ENCODE measurements at regions not wholly inside any gene's neighbourhood (a gene's known extent, or its start where the extent isn't known, plus 50 kb on each side); places are given as distances from the start of the nearest gene placed in this dataset.
"Not testable (repeated sequence)": the region's sequence is repeated elsewhere in the genome, so short reads cannot be mapped to it uniquely, and the experiment has no call there.

DNA sequence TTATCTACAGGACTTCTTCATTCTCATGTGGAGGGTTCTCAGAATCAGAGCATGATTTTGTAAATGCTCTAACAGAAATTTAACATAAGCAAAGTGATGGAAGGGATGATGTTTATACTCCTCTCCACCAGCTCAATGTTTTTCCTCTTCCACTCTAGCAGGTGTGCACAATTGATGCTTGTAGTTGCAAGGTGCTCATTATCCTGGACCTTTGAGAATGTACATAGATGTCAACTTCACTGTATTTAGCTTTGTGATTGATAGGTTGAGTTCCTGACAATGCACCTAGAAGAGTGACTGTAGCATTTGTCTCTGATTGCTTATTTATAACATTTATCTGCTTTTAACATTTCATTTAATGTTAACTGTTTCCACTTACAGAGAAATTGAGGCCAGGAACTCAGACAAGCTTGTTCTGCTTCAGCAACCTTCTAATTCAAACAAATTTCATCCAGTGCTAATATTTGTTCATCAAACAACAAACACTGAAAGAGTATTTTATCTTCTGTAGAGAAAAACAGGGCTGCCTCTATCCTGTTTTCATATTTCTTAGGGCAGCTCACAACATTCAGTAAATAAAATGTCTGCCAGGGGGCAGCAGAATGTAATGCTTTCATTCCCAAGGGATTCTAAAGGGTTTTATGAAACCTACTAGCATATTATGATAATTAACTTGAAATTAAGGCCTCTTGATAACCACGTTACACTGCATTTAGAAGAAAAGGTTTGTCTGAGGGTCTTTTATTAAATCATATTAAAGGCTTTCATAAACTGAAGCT, 127.9 kb upstream of the NOL4 start:
- no peak for DNase-seq (ENCODE audit: low read depth, low spot score)

DNA sequence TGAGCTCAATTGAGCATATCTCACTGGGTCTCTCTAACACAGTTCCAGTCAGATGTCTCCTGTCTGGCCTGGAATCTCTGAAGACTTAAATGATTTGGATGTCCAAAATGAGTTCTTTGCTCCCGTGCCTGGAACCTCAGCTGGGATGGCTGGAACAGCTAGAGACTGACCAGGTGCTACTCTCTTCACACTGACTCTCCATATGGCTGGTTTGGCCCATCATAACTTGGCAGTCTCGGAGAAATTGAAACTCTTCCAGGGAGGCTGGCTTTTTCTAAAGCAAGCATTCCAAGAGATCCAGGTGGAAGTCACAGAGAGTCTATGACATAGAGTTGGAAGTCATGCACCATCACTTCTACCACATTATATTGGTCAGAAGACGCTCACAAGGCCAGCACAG, 129.6 kb upstream of the NOL4 start:
- DNase-seq (ENCODE audit: low read depth, low spot score): no peak

DNA sequence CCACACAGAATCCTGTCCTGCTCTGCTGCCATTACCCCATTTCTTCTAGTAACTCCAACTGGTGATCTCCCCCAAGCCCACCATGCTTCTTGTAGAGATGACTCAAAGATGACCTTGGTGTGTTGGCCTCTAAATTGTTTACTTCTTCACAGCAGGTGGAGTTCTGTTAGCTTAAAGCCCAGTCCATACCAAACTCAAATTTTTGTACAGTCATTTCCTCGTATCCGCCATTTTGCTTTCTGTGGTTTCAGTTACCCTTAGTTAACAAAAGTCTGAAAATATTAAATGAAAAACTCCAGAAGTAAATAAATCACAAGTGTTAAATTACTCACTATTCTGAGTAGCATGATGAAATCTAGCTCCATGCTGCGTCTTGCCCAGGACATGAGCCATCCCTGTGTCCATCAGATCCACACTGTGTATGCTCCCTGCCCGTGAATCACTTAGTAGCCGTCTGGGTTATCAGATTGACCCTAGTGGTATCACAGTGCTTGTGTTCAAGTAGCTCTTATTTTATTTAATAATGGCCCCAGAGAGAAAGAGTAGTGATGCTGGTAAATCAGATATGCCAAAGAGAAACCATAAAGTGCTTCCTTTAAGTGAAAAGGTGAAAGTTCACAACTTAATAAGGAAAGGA, 133.3 kb upstream of the NOL4 start:
- no peak for DNase-seq (ENCODE audit: low read depth, low spot score)

DNA sequence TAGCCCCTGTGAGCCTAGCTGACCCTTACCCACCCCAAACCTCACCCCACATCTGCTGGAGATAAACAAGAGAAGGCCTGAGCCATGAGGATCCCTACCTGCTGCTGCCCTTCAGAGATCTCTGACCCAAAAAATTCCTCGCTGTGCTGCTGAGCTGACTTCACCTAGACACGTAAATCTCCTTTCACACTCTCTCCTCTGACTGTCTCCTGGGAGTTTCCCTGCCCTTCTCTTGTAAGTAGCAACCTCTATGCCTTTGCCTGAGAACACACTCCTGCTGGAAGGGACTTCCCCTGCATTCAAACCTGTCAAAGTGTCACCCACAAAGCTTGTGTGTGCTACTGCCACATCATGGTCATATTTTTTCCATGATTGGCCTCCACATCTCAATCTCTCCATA, 134.2 kb upstream of the NOL4 start:
- no peak for DNase-seq (ENCODE audit: low read depth, low spot score)

DNA sequence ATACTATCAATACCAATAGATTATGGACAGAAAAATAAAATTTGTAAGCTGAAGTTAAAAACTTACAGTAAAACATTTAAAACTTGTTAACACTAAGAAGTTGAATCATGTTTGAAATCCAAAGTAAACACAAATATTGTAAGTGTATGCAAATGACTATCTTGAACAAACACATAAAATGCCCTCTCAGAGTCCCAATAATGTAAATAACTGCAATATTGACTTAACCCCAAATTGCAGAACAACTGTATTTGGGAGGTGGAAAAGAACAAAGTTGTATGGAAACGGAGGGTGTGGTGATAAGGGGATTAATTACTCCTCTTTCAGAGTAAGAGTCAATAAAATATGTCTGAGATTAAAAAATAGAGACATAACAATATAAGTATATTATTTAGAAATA, 140.0 kb upstream of the NOL4 start:
- DNase-seq (ENCODE audit: low read depth, low spot score): no peak

DNA sequence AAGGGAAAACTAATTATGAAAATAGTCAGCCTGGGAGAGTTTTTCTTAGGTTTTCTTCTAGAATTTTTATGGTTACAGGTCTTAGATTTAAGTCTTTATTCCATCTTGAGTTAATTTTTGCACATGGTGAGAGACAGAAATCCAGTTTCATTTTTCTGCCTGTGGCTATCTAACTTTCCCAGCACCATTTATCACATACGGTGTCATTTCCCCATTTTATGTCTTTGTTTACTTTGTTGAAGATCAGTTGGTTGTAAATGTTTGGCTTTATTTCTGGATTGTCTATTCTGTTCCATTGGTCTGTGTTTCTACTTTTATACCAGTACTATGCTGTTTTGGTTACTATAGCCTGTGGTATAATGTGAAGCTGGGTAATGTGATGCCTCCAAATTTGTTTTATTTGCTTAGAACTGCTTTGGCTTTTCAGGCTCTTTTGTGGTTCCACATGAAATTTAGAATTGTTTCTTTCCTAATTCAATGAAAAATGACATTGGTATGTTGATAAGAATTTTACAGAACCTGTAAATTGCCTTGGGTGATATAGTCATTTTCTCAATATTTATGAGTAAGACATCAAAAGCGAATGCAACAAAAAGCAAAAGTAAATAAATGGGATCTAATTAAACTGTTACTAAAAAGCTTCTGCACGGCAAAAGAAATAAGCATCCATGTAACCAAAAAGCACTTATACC, 146.1 kb upstream of the NOL4 start:
- no peak for DNase-seq (ENCODE audit: low read depth, low spot score)

DNA sequence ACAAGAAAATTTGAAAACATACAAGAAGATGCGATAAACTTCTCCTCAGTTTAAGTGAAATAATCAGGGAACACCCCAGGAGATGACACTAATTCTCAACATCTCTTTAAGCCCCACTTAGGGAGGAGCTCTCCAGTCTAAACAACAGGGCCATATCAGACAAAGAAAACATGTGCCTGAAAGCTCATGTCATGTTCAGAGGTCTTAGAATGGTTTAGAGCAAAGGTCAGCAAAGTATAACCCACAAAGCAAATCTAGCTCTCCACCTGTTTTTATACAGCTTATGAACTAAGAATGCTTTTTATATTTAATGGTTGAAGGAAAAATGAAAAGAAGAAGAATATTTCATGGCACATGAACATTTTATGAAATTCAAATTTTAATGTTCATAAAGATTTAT, 155.6 kb upstream of the NOL4 start:
- no peak for DNase-seq (ENCODE audit: low read depth, low spot score)

DNA sequence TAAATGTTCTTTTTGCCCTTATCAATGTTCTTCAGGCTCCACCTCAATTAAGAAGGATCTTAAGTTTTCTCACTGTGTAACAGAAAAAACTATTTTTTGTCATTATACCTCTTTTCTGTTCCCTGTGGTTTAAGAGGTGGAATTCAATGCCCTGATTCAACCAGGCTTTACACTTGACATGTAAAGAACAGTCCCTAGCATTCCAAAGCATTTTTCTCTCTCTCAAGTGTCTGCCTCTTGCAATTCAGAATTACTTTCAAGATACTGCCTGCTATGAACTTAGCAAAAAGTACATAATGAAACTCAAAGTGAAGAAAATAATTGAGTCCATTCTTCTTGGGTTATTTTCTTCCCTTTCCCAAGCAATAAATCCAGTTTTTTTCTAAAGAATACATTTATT, 160.6 kb upstream of the NOL4 start:
- DNase-seq (ENCODE audit: low read depth, low spot score): no peak

DNA sequence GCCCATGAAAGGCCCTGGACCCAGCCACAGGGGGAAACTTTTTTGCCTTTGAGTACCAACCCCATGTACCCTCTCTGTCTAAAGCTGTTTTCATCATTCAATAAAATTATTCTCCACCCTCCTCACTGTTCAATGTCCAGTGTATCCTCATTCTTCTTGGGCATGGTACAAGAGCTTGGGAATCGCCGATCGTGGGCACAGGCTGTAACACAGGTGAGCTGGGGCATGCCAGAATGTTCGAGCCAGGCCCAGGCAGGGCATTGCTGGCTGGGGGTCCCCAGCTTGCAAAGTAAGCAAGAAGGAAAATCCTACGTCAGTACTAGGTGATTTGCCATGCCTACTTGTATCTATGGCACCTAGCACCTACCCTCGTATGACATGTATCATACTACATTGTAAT, 162.1 kb upstream of the NOL4 start:
- no peak for DNase-seq (ENCODE audit: low read depth, low spot score)

DNA sequence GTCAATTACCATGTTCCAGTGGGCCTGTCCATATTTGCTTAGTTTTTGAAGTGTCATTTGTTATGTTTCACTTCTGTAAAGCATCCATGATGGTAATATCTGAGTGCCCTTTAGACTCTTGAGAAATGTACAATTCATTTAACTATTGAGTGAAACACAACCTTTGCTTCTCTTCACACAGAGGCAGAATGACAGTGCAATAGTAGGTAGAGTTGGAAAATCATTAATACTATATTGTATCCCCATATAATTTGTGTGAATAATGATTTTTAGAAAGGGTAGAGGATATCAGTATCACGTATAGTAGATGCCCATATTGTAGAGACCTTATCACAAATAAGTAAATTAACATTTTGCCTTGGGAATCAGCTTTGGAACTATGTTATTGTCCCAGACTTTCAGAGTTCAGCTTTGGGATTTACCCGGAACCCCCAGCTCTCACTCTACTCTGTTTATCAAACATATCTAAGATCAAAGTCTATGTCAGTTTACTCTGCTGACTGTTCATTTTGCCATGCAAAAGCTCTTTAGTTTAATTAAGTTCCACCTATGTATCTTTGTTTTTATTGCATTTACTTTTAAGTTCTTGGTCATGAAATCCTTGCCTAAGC, 172.7 kb upstream of the NOL4 start:
- DNase-seq (ENCODE audit: low read depth, low spot score): no peak

DNA sequence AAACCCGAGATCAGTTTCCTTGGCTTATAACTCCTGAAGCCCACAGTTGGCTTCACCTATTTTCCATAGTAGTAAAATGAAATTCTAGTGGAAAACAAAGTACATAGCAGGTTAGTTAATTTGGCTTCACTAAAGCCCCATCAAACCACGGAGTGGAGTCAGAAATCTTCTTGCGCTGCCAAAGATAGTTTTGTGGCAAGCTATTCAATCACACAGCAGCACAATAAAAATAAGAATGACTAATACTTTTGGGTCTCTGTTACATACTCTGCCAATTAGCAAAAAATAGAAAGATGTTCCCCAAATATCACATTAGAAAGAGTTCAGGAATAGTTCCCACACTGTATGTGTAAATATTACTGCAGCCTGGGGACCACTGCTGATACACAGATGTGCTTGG, 175.2 kb upstream of the NOL4 start:
- DNase-seq (ENCODE audit: low read depth, low spot score): no peak

DNA sequence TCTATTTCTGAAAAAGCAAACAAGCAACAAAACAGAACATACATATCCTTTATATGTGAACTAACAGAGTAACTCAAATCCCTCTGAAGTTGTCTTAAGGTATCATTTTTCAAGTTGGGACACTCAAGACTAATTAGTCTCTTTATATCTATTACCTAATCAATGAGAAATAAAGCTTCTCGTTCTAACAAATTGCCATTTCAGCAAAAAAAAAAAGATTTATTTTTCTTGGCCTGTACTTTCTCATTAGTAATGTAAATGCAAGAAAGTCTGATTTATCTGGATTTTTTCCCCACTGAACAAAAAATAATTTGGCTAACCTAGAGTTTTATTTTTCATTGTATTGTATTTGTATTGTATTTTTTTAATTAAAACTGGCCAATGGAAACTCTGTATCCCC, 176.1 kb upstream of the NOL4 start:
- DNase-seq (ENCODE audit: low read depth, low spot score): no peak

DNA sequence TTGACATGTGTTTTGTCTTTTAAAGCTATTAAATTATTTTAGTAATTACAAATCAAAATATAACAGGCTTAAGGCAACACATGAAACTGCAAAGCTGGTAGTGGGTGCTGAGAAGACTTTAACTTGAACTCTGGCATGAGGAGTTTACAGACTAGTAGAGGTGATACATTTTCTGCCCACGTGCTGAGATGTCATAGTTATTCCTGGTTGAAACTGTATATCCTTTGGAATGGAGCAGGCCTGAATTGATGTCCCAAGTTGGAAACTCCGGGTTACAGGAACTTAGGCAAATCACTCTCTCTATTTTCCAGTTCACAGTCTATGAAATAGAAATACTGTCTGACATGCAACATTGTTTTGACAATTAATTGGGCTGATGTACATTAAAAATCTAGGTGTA, 177.1 kb upstream of the NOL4 start:
- no peak for DNase-seq (ENCODE audit: low read depth, low spot score)

DNA sequence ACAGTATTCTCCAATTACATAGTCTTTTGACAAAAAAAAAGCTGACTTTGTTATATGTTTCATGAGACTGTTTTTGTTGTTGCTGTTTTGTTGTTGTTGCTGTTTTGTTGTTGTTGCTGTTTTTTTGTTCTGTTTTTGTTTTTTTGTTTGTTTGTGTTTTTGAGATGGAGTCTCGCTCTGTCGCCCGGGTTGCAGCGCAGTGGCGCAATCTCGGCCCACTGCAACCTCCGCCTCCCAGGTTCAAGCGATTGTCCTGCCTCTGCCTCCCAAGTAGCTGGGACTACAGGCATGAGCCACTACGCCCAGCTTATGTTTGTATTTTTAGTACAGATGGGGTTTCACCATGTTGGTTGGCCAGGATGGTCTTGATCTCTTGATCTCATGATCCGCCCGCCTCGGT, 182.8 kb upstream of the NOL4 start:
- DNase-seq (ENCODE audit: low read depth, low spot score): not testable (repeated sequence)

DNA sequence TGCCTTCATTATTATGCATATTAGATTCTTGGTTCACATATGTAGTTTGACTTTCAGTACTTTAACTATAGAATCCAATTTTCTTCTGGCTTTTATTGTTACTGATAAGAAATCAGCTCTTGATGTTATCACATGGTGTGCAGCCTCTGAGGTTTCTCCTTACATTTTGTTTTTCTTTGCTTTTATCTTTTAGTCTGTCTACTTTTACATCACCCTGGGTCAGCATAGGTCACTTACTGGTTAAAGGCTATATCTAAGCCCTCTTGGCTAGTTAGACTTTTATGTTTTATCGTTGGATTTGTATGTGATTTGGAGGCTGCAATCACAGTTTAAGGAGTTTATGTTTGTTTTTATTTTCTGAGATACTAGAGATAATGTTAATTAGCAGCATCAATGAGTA, 187.2 kb upstream of the NOL4 start:
- no peak for DNase-seq (ENCODE audit: low read depth, low spot score)

DNA sequence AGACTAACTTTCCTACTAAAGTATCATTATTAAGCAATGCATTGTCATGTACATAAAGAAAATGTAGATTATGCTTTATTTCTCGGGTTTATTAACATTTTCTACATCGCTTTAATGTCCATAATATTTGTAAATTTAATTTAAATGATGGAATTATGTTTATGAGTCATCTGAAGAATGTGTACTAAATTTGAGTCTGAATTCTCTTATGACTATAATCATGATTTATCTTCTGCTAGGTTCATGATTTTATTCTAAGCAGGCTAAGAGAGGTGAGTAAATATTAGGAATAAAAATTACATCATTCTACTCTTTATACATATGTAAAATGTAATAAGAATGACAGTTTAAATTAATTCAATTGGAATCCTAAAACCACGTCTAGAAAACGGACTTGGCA, 206.3 kb upstream of the NOL4 start:
- DNase-seq (ENCODE audit: low read depth, low spot score): no peak

DNA sequence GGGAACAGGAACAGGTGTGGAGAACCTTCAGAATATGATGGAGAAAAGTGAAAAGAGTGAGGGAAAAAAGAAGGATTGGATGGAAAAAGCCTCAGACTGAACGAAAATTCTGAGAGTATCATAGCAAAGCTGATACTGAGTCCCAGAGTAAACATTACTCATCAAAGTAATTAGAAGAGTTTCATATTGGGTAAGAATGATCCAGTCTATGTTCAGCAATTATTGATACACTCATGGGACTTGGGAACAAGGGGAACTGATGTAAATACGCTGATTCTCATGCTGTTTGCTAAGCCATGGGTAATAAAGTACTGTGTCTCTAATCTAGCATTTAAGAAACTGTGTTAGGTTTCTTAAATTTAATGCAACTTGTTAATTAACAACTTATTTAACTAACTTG, 219.9 kb upstream of the NOL4 start:
- DNase-seq (ENCODE audit: low read depth, low spot score): no peak

DNA sequence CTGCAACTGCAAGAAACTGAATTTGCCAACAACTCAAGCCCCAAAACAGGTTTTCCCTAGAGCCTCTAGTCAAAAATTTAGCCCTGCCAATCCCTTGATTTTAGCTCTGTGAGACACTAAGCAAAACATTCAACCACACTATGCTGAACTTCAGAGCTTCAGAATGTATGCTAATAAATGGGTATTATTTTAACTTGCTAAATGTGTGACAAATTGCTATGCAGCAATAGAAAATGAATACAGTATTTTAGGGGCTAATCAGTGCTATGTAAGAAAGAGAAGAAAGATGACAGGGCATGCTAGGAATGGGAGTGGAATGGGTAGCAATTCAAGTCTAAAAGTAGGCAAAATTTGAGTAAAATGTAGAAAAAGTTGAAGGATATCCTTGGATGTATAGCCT, 223.9 kb upstream of the NOL4 start:
- DNase-seq (ENCODE audit: low read depth, low spot score): no peak

DNA sequence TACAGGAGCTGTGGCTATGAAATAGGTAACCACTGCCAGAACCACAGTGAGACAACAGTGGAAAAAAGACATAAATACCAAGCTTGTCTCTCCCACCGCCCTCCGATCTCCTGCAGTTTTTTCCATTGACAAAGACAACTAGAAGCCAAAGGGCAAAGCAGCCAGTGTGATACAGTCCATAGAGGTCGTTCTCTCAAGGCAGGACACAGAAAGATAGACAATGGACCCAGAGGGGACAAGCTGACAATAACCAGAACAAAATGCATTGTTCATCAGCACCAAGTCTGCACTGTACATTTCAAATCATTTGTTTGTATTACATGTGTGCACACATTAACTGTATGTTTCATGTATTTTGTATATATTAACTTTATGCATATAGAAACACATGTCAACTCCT, 233.0 kb upstream of the NOL4 start:
- DNase-seq (ENCODE audit: low read depth, low spot score): no peak

DNA sequence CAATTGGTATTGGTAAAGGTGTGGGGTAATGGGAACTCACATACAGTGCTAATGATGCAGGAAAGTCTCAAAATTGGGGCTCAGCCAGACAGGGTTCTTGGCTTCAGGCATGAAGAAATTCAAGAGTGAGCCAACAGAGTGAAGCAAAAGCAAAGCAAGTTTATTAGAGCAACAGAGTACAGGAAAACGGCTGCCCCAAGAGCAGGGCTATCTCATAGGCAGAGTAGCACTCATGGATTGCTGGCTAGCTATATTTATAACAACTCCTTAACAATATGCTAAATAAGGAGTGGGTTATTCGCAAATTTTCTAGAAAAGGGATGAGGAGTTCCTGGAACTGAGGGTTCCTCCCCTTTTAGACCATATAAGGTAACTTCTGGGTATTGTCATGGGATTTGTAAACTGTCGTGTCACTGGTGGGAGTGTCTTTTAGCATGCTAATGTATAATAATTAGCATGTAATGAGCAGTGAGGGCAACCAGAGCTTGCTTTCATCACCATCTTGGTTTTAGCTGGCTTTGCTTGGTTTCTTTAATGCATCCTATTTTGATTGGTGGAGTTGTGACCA, 233.8 kb upstream of the NOL4 start:
- no peak for DNase-seq (ENCODE audit: low read depth, low spot score)

DNA sequence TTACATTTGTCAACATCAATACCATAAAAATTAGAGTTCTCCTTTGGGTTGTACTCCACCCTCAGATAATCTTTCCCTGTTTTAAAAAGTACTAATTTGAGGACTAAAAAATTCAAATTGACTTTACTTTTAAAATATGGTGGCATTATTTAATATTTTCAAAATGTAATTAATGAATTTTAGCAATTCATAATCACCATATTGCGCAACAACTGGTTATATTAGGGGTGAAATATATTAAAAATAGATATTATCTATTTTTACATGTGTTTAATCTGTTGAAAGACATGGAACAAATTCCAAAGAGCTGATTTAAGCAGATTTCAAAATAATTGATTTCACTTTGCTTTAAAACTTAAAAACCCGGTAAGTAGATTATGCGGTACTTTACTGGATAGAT, 236.6 kb upstream of the NOL4 start:
- no peak for DNase-seq (ENCODE audit: low read depth, low spot score)

DNA sequence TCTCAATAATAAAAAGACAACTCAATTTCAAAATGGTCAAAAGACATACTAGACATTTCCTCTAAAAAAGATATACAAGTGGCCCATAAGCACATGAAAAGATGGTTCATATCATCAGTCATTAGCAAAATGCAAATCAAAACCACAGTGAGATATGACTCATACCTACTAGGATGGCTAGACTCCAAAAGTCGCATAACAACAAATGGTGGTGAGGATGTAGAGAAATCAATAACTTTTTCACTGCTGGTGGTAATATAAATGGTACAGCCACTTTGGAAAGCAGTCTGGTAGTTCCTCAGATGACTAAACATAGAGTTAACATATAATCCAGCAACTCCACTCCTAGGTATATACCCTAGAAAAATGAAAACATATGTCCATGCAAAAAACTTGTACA, 242.3 kb upstream of the NOL4 start:
- no peak for DNase-seq (ENCODE audit: low read depth, low spot score)
